HG03064 (cell line): ENCODE measurements at regions not wholly inside any gene's neighbourhood (a gene's known extent, or its start where the extent isn't known, plus 50 kb on each side); places are given as distances from the start of the nearest gene placed in this dataset.

Source experiments
- ATAC-seq: cut with Tn5 transposase; IDR thresholded peaks from one replicate; pipeline ENCODE4 v1.9.1; 2021; ENCODE audit warnings: low read depth; ENCODE audit not compliant: unreplicated experiment

GRCh38 chr13:105074755-105075154 is 1460.7 kb downstream of the EFNB2 start:
- ATAC-seq = no peak

- ATAC-seq = no peak
These were observed 1462.4 kb downstream of the EFNB2 start for GRCh38 chr13:105073041-105073440.

GRCh38 chr13:105070452-105070851 is 1465.0 kb downstream of the EFNB2 start:
- no peak for ATAC-seq

GRCh38 chr13:105069106-105069505 is 1466.4 kb downstream of the EFNB2 start:
- no peak for ATAC-seq

- no peak for ATAC-seq
These were observed 1471.8 kb downstream of the EFNB2 start for GRCh38 chr13:105063676-105064075.

GRCh38 chr13:105059786-105060185 is 1475.7 kb downstream of the EFNB2 start:
- ATAC-seq = no peak

GRCh38 chr13:105058517-105058916 is 1476.9 kb downstream of the EFNB2 start:
- ATAC-seq = no peak

- no peak for ATAC-seq
These were observed 1482.8 kb downstream of the EFNB2 start for GRCh38 chr13:105052711-105053110.

GRCh38 chr13:105050686-105051085 is 1484.8 kb downstream of the EFNB2 start:
- ATAC-seq = no peak

GRCh38 chr13:105048677-105049076 is 1486.8 kb downstream of the EFNB2 start:
- ATAC-seq = peak; percentile 94

GRCh38 chr13:105047676-105048295 is 1487.7 kb downstream of the EFNB2 start:
- no peak for ATAC-seq

- ATAC-seq = no peak
These were observed 1498.4 kb downstream of the EFNB2 start for GRCh38 chr13:105037110-105037509.

- no peak for ATAC-seq
These were observed 1500.4 kb downstream of the EFNB2 start for GRCh38 chr13:105035092-105035491.

GRCh38 chr13:105033999-105034398 is 1501.5 kb downstream of the EFNB2 start:
- ATAC-seq = no peak

- no peak for ATAC-seq
These were observed 1504.2 kb downstream of the EFNB2 start for GRCh38 chr13:105031306-105031705.

GRCh38 chr13:105030851-105031250 is 1504.6 kb downstream of the EFNB2 start:
- ATAC-seq = no peak

GRCh38 chr13:105019073-105019472 is 1516.4 kb downstream of the EFNB2 start:
- no peak for ATAC-seq

GRCh38 chr13:105016266-105016665 is 1519.2 kb downstream of the EFNB2 start:
- no peak for ATAC-seq

- no peak for ATAC-seq
These were observed 1526.9 kb downstream of the EFNB2 start for GRCh38 chr13:105008604-105009003.

- no peak for ATAC-seq
These were observed 1528.2 kb downstream of the EFNB2 start for GRCh38 chr13:105007166-105007808.

- ATAC-seq = no peak
These were observed 1539.4 kb downstream of the EFNB2 start for GRCh38 chr13:104996022-104996421.

GRCh38 chr13:104993708-104994107 is 1541.8 kb downstream of the EFNB2 start:
- no peak for ATAC-seq
